ENCODE measurements at regions not wholly inside any gene's neighbourhood (a gene's known extent, or its start where the extent isn't known, plus 50 kb on each side); places are given as distances from the start of the nearest gene placed in this dataset.

DNA sequence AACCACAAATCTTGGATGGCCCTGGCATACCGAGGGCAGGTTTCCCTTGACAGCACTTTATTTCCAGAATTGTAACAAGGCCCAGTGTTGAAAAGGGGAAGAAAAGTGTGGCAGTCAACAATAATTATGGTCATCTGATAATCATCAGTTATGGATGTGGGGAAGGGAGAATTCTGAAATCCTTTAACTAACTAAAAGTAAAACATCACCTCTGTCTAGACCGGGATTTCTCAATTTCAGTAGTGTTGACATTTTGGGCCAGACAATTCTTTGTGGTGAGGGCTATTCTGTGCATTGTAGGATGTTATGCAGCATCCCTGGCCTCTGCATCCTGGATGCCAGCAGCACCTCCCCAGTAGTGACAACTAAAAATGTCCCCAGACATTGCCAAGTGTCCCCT is 140.4 kb downstream of the PSAT1 start:
- 65 to 79% (median 76%) methylated on average over 2 of the region's 2 CpGs for WGBS, 5 donors
- Histone ChIP-seq H3K27ac (no peak overlapping the region), H3K4me3 (no peak overlapping the region)

DNA sequence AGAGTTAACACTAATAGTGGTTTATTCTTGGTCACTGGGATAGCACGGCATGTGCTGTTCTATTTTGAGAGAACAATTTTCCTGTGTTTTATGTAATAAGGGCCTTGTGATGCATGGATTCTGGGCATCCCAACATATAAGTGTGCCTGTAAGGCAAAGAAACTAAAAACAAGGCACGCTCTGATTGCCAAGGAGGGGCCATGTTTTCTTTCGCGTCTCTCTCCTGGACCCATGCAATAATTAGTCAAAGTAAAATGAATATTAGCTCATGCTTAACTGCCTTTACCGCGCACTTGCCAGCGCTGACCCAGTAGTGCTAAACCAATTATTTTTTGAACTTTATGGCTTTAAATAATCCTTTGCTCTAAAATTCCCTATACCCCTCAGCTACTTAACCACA is 140.9 kb downstream of the PSAT1 start:
- Histone ChIP-seq H3K36me3 (no peaks in the 10 kb centered on the region), H3K27ac (no peak overlapping the region), H3K4me3 (no peak overlapping the region), H3K9me3 (no peaks in the 10 kb centered on the region), H3K4me1 (peaks cover 0 to 10% (median 9%) of the 10 kb centered on the region in 4 donors), H3K27me3 (no peaks in the 10 kb centered on the region)
- 88 to 93% (median 89%) methylated on average over 7 of the region's 7 CpGs for WGBS, 5 donors
- DNase-seq = no peak
- intact Hi-C loops (cut with DNase I; ENCODE audit: low total_unique reads) = no loop called here
- TF ChIP-seq POLR2AphosphoS5 (IDR thresholded peaks at IDR 0.05) = no peak
- TF ChIP-seq, protein P1, sequence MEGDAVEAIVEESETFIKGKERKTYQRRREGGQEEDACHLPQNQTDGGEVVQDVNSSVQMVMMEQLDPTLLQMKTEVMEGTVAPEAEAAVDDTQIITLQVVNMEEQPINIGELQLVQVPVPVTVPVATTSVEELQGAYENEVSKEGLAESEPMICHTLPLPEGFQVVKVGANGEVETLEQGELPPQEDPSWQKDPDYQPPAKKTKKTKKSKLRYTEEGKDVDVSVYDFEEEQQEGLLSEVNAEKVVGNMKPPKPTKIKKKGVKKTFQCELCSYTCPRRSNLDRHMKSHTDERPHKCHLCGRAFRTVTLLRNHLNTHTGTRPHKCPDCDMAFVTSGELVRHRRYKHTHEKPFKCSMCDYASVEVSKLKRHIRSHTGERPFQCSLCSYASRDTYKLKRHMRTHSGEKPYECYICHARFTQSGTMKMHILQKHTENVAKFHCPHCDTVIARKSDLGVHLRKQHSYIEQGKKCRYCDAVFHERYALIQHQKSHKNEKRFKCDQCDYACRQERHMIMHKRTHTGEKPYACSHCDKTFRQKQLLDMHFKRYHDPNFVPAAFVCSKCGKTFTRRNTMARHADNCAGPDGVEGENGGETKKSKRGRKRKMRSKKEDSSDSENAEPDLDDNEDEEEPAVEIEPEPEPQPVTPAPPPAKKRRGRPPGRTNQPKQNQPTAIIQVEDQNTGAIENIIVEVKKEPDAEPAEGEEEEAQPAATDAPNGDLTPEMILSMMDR (IDR thresholded peaks at IDR 0.05) = no peak
- TF ChIP-seq EP300 (IDR thresholded peaks at IDR 0.05) = no peak
- no peak for TF ChIP-seq POLR2A (IDR thresholded peaks at IDR 0.05)

More for the DNA sequence above, 140.4 kb downstream of the PSAT1 start:
- peaks cover 0 to 10% (median 9%) of the 10 kb centered on the region in 4 donors for H3K4me1 ChIP-seq
- intact Hi-C loops (cut with DNase I; ENCODE audit: low total_unique reads) = no loop called here
- no peak for DNase-seq
- H3K27me3 ChIP-seq = no peaks in the 10 kb centered on the region
- no peaks in the 10 kb centered on the region for H3K9me3 ChIP-seq
- H3K36me3 ChIP-seq = no peaks in the 10 kb centered on the region
- TF ChIP-seq POLR2AphosphoS5 (IDR thresholded peaks at IDR 0.05) (no peak), POLR2A (IDR thresholded peaks at IDR 0.05) (no peak), EP300 (IDR thresholded peaks at IDR 0.05) (no peak)
- TF ChIP-seq, protein P1 (IDR thresholded peaks at IDR 0.05) = no peak

- Histone ChIP-seq H3K27me3 (no peaks in the 10 kb centered on the region), H3K4me3 (no peak overlapping the region), H3K36me3 (no peaks in the 10 kb centered on the region), H3K4me1 (peaks cover 0 to 10% (median 9%) of the 10 kb centered on the region in 4 donors), H3K9me3 (no peaks in the 10 kb centered on the region), H3K27ac (no peak overlapping the region)
- WGBS, 5 donors = 66 to 78% (median 73%) methylated on average over 6 of the region's 6 CpGs
- intact Hi-C loops (cut with DNase I; ENCODE audit: low total_unique reads) = no loop called here
- DNase-seq = no peak
- TF ChIP-seq POLR2AphosphoS5 (IDR thresholded peaks at IDR 0.05) (no peak), POLR2A (IDR thresholded peaks at IDR 0.05) (no peak), EP300 (IDR thresholded peaks at IDR 0.05) (no peak)
- TF ChIP-seq, protein P1 (IDR thresholded peaks at IDR 0.05) = no peak
These were observed 141.3 kb downstream of the PSAT1 start for GRCh38 chr9:78438211-78438610.

DNA sequence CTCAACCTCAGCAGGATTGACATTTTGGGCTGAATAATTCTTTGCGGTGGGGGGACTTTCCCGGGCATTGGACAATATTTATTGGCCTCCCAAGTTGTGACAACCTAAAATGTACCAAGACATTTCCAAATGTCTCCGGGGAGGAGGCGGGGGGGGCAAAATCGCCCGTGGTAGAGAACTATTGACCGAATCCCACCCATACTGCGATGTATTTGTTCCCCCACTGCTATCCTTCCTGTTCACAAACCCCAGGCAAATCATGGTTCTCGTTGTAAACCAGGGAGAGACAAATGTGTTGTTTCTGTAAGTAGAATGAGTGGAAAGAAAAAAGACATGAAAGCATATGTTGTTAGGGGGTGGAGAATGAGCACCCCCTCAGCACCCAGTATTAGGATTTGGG is 141.9 kb downstream of the PSAT1 start:
- H3K27me3 ChIP-seq = no peaks in the 10 kb centered on the region
- WGBS, 5 donors = 55 to 64% (median 63%) methylated on average over 9 of the region's 9 CpGs
- H3K4me1 ChIP-seq = peaks cover 0 to 10% (median 9%) of the 10 kb centered on the region in 4 donors
- no peak for DNase-seq
- intact Hi-C loops (cut with DNase I; ENCODE audit: low total_unique reads) = no loop called here
- no peak overlapping the region for H3K4me3 ChIP-seq
- TF ChIP-seq EP300 (IDR thresholded peaks at IDR 0.05) (no peak), POLR2AphosphoS5 (IDR thresholded peaks at IDR 0.05) (no peak), POLR2A (IDR thresholded peaks at IDR 0.05) (no peak)
- TF ChIP-seq, protein P1 (IDR thresholded peaks at IDR 0.05) = no peak
- H3K27ac ChIP-seq = no peak overlapping the region
- no peaks in the 10 kb centered on the region for H3K9me3 ChIP-seq
- H3K36me3 ChIP-seq = no peaks in the 10 kb centered on the region

Data from stomach (tissue), 8 donors.